ENCODE measurements at regions not wholly inside any gene's neighbourhood (a gene's known extent, or its start where the extent isn't known, plus 50 kb on each side); places are given as distances from the start of the nearest gene placed in this dataset.

DNA sequence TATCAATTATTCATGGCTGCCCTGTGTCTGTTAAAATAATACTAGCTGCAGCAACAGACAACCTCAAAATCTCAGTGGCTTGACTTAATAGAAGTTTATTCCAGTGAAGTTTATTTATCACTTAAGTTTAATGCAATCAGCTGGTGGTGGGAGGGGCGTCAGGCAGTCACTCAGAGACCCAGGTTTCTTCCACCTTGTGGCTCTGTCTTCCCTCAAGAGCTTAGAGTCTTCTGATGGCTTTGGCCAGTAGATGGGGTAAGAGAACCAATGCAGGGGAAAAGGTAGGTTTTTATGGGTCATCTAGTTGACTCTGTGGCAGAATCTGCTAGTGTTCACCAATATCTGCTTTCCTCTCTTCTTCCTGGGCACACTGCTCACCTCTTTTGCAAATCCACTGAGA lies 668.9 kb downstream of the AACS start:
- no peak for TF ChIP-seq TAF1 (IDR thresholded peaks at IDR 0.05; ENCODE audit: low read depth)
- TF ChIP-seq, protein P1, sequence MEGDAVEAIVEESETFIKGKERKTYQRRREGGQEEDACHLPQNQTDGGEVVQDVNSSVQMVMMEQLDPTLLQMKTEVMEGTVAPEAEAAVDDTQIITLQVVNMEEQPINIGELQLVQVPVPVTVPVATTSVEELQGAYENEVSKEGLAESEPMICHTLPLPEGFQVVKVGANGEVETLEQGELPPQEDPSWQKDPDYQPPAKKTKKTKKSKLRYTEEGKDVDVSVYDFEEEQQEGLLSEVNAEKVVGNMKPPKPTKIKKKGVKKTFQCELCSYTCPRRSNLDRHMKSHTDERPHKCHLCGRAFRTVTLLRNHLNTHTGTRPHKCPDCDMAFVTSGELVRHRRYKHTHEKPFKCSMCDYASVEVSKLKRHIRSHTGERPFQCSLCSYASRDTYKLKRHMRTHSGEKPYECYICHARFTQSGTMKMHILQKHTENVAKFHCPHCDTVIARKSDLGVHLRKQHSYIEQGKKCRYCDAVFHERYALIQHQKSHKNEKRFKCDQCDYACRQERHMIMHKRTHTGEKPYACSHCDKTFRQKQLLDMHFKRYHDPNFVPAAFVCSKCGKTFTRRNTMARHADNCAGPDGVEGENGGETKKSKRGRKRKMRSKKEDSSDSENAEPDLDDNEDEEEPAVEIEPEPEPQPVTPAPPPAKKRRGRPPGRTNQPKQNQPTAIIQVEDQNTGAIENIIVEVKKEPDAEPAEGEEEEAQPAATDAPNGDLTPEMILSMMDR (IDR thresholded peaks at IDR 0.05; ENCODE audit: poor library complexity, severe bottlenecking) = no peak
